Mucosa of stomach (tissue), 1 donor: ENCODE measurements at regions not wholly inside any gene's neighbourhood (a gene's known extent, or its start where the extent isn't known, plus 50 kb on each side); places are given as distances from the start of the nearest gene placed in this dataset.
"Not testable (repeated sequence)": the region's sequence is repeated elsewhere in the genome, so short reads cannot be mapped to it uniquely, and the experiment has no call there.

ENCODE experiments used
- H3K27me3 ChIP-seq: one replicate; pipeline ENCODE4 v1.7.0; 2013; ENCODE audit warnings: mild to moderate bottlenecking, low read length; ENCODE audit not compliant: control insufficient read depth, insufficient read depth
- H3K36me3 ChIP-seq: one replicate; pipeline ENCODE4 v1.7.0; 2013; ENCODE audit warnings: low read length; ENCODE audit not compliant: control insufficient read depth, insufficient read depth
- H3K4me1 ChIP-seq: one replicate; pipeline ENCODE4 v1.7.0; 2013; ENCODE audit warnings: mild to moderate bottlenecking, low read length; ENCODE audit not compliant: control insufficient read depth, insufficient read depth
- H3K4me3 ChIP-seq: one replicate; pipeline ENCODE4 v1.7.0; 2013; ENCODE audit warnings: low read length
- H3K9ac ChIP-seq: one replicate; pipeline ENCODE4 v1.7.0; 2013; ENCODE audit warnings: mild to moderate bottlenecking, low read length, moderate library complexity
- H3K9me3 ChIP-seq: one replicate; pipeline ENCODE4 v1.7.0; 2013; ENCODE audit warnings: mild to moderate bottlenecking, low read length, moderate library complexity; ENCODE audit not compliant: control insufficient read depth
- donor health status: Pancreatic carcinoma.

DNA sequence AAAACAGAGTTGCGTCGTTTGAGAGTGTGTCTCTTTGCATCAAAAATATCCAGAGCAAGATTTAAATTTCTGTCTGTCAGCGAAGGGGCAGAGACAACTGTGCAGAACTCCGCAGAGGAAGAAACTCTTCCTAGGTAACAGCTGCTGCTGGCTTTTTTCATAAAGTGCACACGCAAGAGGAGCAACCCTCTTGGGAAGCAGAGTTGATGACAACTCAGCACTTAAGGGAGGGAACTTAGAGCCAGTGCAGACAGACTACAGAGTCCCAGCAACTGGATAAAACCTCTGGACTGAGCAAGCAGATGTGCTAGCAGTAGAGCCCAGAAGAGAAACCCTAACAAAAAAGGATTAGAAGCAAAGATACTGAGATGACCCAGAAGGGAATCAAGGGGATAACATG, 337.1 kb downstream of the PCNX1 start:
- H3K9ac ChIP-seq, result no peak overlapping the region
- H3K4me1 ChIP-seq, result peaks cover 7% of the 10 kb centered on the region
- H3K36me3 ChIP-seq, result no peaks in the 10 kb centered on the region
- no peaks in the 10 kb centered on the region for H3K27me3 ChIP-seq
- no peaks in the 10 kb centered on the region for H3K9me3 ChIP-seq
- H3K4me3 ChIP-seq, result no peak overlapping the region

DNA sequence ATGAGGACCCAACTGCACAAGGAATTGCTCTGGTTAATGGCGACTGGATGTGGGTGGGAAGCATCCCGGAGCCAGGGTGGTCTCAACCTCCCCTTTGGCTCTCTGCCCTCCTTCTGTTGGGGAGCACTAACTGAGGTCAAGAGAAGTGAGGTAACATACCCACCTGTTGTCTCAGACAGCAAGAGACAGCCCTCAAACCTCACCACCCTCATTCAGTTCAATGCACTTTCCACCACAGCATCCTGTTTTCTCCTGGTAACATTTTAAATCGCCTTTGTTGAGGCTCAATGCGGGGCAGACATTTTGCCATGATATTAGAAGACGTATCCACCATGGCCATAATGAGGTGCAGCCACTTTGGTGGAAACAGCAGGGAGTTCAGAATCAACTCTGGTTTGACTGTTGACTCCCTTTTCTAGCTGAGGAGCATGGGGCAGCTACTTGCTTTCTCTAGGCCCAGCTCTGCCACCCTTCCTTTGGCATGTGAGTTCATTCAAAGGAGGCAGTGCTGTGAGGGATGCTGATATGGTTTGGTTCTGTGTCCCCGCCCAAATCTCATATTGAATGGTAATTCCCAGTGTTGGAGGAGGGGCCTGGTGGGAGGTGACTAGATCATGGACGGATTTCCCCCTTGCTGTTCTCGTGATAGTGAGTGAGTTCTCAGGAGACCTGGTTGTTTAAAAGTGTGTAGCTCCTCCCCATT, 338.6 kb downstream of the PCNX1 start:
- no peaks in the 10 kb centered on the region for H3K9me3 ChIP-seq
- H3K36me3 ChIP-seq, result no peaks in the 10 kb centered on the region
- peaks cover 7% of the 10 kb centered on the region for H3K4me1 ChIP-seq
- no peak overlapping the region for H3K9ac ChIP-seq
- no peak overlapping the region for H3K4me3 ChIP-seq
- no peaks in the 10 kb centered on the region for H3K27me3 ChIP-seq

- Histone ChIP-seq H3K27me3 (no peaks in the 10 kb centered on the region), H3K36me3 (no peaks in the 10 kb centered on the region), H3K9me3 (no peaks in the 10 kb centered on the region), H3K9ac (no peak overlapping the region), H3K4me3 (no peak overlapping the region), H3K4me1 (peaks cover 7% of the 10 kb centered on the region)
These were observed 339.3 kb downstream of the PCNX1 start for GRCh38 chr14:71246539-71246938.

- H3K27me3 ChIP-seq, result no peaks in the 10 kb centered on the region
- H3K9me3 ChIP-seq, result no peaks in the 10 kb centered on the region
- H3K9ac ChIP-seq, result no peak overlapping the region
- H3K4me3 ChIP-seq, result no peak overlapping the region
- H3K36me3 ChIP-seq, result no peaks in the 10 kb centered on the region
- peaks cover 7% of the 10 kb centered on the region for H3K4me1 ChIP-seq
These were observed 339.8 kb downstream of the PCNX1 start for GRCh38 chr14:71247106-71247505.

DNA sequence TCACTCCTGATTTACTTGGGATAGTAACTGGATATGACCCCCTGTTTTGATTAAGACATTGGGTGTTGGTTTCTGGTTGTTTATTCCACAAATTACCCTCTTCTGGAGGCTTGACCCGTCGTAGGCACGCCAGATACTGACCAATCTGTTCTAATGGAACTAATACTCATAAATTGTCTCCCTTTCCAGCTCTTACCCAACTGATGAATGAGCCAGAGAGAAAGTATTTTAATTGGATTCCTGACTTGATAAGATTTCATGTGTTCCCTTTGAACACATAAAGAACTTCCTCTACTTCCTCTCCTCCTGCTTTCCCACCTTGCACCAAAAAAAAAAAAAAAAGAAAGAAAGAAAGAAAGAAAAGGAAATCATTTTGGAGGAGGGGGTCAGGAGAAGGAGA, 340.9 kb downstream of the PCNX1 start:
- Histone ChIP-seq H3K9ac (no peak overlapping the region), H3K36me3 (no peaks in the 10 kb centered on the region), H3K4me1 (peaks cover 7% of the 10 kb centered on the region), H3K4me3 (no peak overlapping the region), H3K27me3 (no peaks in the 10 kb centered on the region), H3K9me3 (no peaks in the 10 kb centered on the region)

GRCh38 chr14:71250347-71250746, 343.1 kb downstream of the PCNX1 start:
- peaks cover 7% of the 10 kb centered on the region for H3K4me1 ChIP-seq
- H3K9ac ChIP-seq, result no peak overlapping the region
- H3K9me3 ChIP-seq, result no peaks in the 10 kb centered on the region
- no peaks in the 10 kb centered on the region for H3K27me3 ChIP-seq
- H3K4me3 ChIP-seq, result no peak overlapping the region
- no peaks in the 10 kb centered on the region for H3K36me3 ChIP-seq

DNA sequence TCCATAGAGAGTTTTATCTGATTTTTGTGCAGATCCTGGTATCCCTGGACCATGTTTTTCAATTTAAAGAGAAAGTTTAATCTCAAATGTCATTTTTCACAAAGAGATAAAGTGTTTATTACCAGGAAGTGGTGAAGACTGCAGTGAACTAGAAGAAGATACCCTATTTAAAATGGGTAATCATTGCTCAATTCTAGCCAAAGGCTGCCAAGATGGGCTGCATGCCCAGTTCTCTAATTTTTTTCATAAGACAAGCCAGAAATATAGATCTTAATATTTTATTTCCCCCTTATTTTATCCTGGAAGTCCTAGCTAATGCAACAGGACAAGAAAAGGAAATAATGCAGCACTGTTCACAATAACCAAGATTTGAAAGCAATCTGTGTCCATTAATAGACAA, 343.5 kb downstream of the PCNX1 start:
- Histone ChIP-seq H3K9ac (no peak overlapping the region), H3K27me3 (no peaks in the 10 kb centered on the region), H3K36me3 (no peaks in the 10 kb centered on the region), H3K9me3 (no peaks in the 10 kb centered on the region), H3K4me1 (peaks cover 7% of the 10 kb centered on the region), H3K4me3 (no peak overlapping the region)

GRCh38 chr14:71254091-71254719, 346.9 kb downstream of the PCNX1 start:
- H3K9ac ChIP-seq, H3K27me3 ChIP-seq, H3K9me3 ChIP-seq, H3K4me1 ChIP-seq, H3K36me3 ChIP-seq, H3K4me3 ChIP-seq: not testable (repeated sequence)

DNA sequence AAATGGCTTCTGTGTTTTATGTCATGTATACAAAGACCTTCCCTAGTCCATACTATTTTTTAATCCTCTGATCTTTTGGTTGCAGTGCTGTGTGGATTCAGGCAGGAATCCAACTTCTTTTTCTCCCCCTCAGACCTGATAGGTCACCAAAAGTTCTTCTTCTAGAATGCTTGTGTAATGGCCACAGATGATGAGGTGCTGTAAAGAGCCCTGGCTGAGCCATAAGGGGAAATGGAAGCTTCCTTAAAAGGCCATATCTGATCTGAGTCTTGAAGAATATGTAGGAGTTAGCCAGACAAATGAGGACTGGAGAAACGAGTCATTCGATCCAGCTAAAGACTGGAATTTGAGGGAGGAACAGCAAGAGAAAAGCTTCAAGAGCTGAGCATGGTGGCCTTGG, 353.9 kb downstream of the PCNX1 start:
- Histone ChIP-seq H3K27me3 (no peaks in the 10 kb centered on the region), H3K4me1 (no peaks in the 10 kb centered on the region), H3K9ac (no peak overlapping the region), H3K4me3 (no peak overlapping the region), H3K36me3 (no peaks in the 10 kb centered on the region), H3K9me3 (no peaks in the 10 kb centered on the region)

DNA sequence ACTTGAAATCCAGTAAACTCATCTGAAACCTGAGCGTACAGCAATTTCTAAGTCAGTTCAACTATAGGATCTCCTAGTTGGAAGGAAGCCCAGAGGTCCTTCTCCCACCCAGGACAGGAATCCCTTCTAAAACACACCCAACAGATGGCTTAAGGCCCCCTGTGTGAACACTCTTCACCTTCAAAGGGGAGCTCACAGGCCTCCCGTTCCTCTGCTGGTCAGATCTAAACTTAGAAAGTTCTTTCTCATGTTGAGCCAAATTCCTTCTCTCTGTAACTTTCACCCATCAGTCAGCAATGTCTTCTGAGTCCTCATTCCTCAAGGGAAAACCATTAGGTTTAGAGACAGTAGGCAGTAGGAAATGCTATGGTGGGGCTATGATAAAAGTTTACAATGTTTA, 355.2 kb downstream of the PCNX1 start:
- no peaks in the 10 kb centered on the region for H3K27me3 ChIP-seq
- H3K9me3 ChIP-seq, result no peaks in the 10 kb centered on the region
- H3K4me1 ChIP-seq, result peaks cover 6% of the 10 kb centered on the region
- H3K4me3 ChIP-seq, result no peak overlapping the region
- no peak overlapping the region for H3K9ac ChIP-seq
- no peaks in the 10 kb centered on the region for H3K36me3 ChIP-seq

GRCh38 chr14:71264260-71264659, 357.0 kb downstream of the PCNX1 start:
- H3K9me3 ChIP-seq, result no peaks in the 10 kb centered on the region
- H3K36me3 ChIP-seq, result no peaks in the 10 kb centered on the region
- no peak overlapping the region for H3K9ac ChIP-seq
- no peaks in the 10 kb centered on the region for H3K27me3 ChIP-seq
- H3K4me3 ChIP-seq, result no peak overlapping the region
- H3K4me1 ChIP-seq, result peaks cover 11% of the 10 kb centered on the region

DNA sequence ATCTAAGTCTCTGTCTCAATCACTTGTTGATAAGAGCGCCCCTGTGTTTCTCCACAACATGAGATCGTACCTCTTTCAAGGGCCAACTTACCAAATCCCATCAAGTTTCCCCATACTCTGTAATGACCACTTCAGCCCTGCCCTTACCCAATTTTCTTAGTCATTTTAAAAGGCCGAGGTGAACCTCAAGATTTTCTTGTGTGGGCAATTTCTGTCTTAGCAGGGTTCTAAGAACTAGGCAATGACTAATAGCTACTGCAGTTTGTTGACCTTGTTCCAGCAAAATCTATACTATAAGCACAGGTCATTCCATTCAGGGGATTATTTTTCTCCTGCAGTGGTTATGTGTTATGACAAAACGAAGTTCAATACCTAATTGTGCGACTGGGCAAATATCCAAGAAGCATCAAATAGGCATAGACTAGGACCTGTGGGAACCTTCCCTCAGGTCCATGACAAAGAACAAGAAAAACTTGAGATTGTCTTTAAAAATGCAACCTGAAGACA, 359.8 kb downstream of the PCNX1 start:
- Histone ChIP-seq H3K36me3 (no peaks in the 10 kb centered on the region), H3K4me3 (no peak overlapping the region), H3K9ac (no peak overlapping the region), H3K9me3 (no peaks in the 10 kb centered on the region), H3K27me3 (no peaks in the 10 kb centered on the region), H3K4me1 (peaks cover 11% of the 10 kb centered on the region)
